CD14-positive monocyte (primary cell): ENCODE measurements at regions not wholly inside any gene's neighbourhood (a gene's known extent, or its start where the extent isn't known, plus 50 kb on each side); places are given as distances from the start of the nearest gene placed in this dataset.

Source experiments
- DNase-seq, 3 donors: peaks; one replicate each; pipeline ENCODE4 v3.0.0-alpha.2; 2011 to 2022
- H2AFZ ChIP-seq: 2 replicates; pipeline ENCODE4 v1.6.0; 2012; ENCODE audit warnings: mild to moderate bottlenecking, low read depth, low read length, inconsistent platforms; ENCODE audit not compliant: insufficient read depth, poor library complexity, severe bottlenecking
- H3K27ac ChIP-seq, 2 donors: 1 replicate in 1 of 2; 2 replicates in 1 of 2; pipeline ENCODE4 v1.5.1; 2012 to 2013; ENCODE audit warnings: low read length in 2 of 2, control low read depth in 1 of 2, inconsistent platforms in 1 of 2, low read depth in 1 of 2, mild to moderate bottlenecking in 1 of 2
- H3K27me3 ChIP-seq, 2 donors: one replicate each; pipeline versions ENCODE4 v1.6.0 to v1.6.1; 2011 to 2013; ENCODE audit warnings: low read length in 2 of 2; ENCODE audit not compliant: control insufficient read depth in 2 of 2, insufficient read depth in 2 of 2
- H3K36me3 ChIP-seq, 2 donors: replicated peaks in 1 of 2; 1 replicate in 1 of 2; 2 replicates in 1 of 2; pipeline versions ENCODE4 v1.5.1 to v1.6.1; 2012 to 2013; ENCODE audit warnings: low read length in 2 of 2, control low read depth in 1 of 2, inconsistent platforms in 1 of 2, mild to moderate bottlenecking in 1 of 2; ENCODE audit not compliant: insufficient read depth in 2 of 2, control insufficient read depth in 1 of 2
- H3K4me1 ChIP-seq, 2 donors: 1 replicate in 1 of 2; 2 replicates in 1 of 2; pipeline versions ENCODE4 v1.5.1 to v1.6.1; 2012 to 2013; ENCODE audit warnings: low read length in 2 of 2, control low read depth in 1 of 2, inconsistent platforms in 1 of 2, mild to moderate bottlenecking in 1 of 2, moderate library complexity in 1 of 2; ENCODE audit not compliant: insufficient read depth in 2 of 2, control insufficient read depth in 1 of 2
- H3K4me2 ChIP-seq: replicated peaks from 2 replicates; pipeline ENCODE3; 2012; ENCODE audit warnings: low read length, moderate library complexity, mild to moderate bottlenecking; ENCODE audit not compliant: poor library complexity, severe bottlenecking; ENCODE audit errors: extremely low read depth
- H3K4me3 ChIP-seq, 3 experiments: fragments of 200-600 bp in 1 of 3; sonication (generic) in 1 of 3; replicated peaks in 1 of 3; 1 replicate in 2 of 3; 2 replicates in 1 of 3; pipeline ENCODE4 v1.5.1; 2011 to 2013; ENCODE audit warnings: low read length in 3 of 3, mild to moderate bottlenecking in 3 of 3, control low read depth in 2 of 3, low read depth in 2 of 3, inconsistent platforms in 1 of 3, moderate library complexity in 1 of 3
- H3K79me2 ChIP-seq: 2 replicates; pipeline ENCODE4 v1.6.0; 2012; ENCODE audit warnings: mild to moderate bottlenecking, control low read depth, inconsistent platforms, low read length, moderate library complexity; ENCODE audit not compliant: insufficient read depth
- H3K9ac ChIP-seq: 2 replicates; pipeline ENCODE4 v1.6.0; 2017; ENCODE audit warnings: low read length, mild to moderate bottlenecking; ENCODE audit not compliant: insufficient read depth, poor library complexity, severe bottlenecking
- H3K9me3 ChIP-seq, 2 donors: replicated peaks in 1 of 2; 1 replicate in 1 of 2; 2 replicates in 1 of 2; pipeline versions ENCODE4 v1.5.1 to v1.6.1; 2012 to 2013; ENCODE audit warnings: low read length in 2 of 2, control low read depth in 1 of 2; ENCODE audit not compliant: control insufficient read depth in 1 of 2, insufficient read depth in 1 of 2
- H4K20me1 ChIP-seq: 2 replicates; pipeline ENCODE4 v1.6.0; 2012; ENCODE audit warnings: mild to moderate bottlenecking, low read length, control low read depth, moderate library complexity; ENCODE audit not compliant: insufficient read depth
- H3K27ac Mint-ChIP-seq, 7 donors: one replicate each; pipeline ENCODE4 v1.8.0; 2020; ENCODE audit warnings: mild to moderate bottlenecking in 7 of 7, mixed read lengths in 7 of 7, moderate library complexity in 6 of 7, inconsistent platforms in 2 of 7
- H3K27me3 Mint-ChIP-seq, 3 donors: one replicate each; pipeline ENCODE4 v1.8.0; 2021 to 2022; ENCODE audit warnings: low read depth in 3 of 3, mild to moderate bottlenecking in 3 of 3, mixed read lengths in 3 of 3, moderate library complexity in 3 of 3, inconsistent platforms in 1 of 3
- H3K36me3 Mint-ChIP-seq, 2 donors: one replicate each; pipeline ENCODE4 v1.8.0; 2020; ENCODE audit warnings: mixed read lengths in 2 of 2, inconsistent platforms in 1 of 2, mild to moderate bottlenecking in 1 of 2
- H3K4me1 Mint-ChIP-seq: one replicate; pipeline ENCODE4 v1.8.0; 2020; ENCODE audit warnings: mild to moderate bottlenecking, mixed read lengths
- H3K4me3 Mint-ChIP-seq, 2 donors: one replicate each; pipeline ENCODE4 v1.8.0; 2020; ENCODE audit warnings: mild to moderate bottlenecking in 2 of 2, mixed read lengths in 2 of 2, moderate library complexity in 1 of 2
- H3K9me3 Mint-ChIP-seq, 7 donors: one replicate each; pipeline ENCODE4 v1.8.0; 2020 to 2022; ENCODE audit warnings: mixed read lengths in 7 of 7, mild to moderate bottlenecking in 6 of 7, moderate library complexity in 6 of 7, inconsistent platforms in 2 of 7
- CTCF ChIP-seq: fragments of 200-600 bp; IDR thresholded peaks from one replicate; pipeline ENCODE4 v1.8.0; 2022; ENCODE audit warnings: antibody characterized with exemption, mild to moderate bottlenecking
- WGBS: methylation state at CpG from one replicate; pipeline ENCODE4 v1.1.5; 2013; ENCODE audit warnings: missing lambda C conversion rate; ENCODE audit not compliant: insufficient coverage; 5-methylcytosine and 5-hydroxymethylcytosine counted together
- intact Hi-C, 2 donors: fragments of 100-400 bp; cut with micrococcal nuclease; formaldehyde crosslinking; loops; one replicate each; pipeline versions ENCODE4 v1.15.0 to v1.15.1; 2023

- Mint-ChIP-seq H3K27me3 (peaks cover 1 to 4% (median 3%) of the 10 kb centered on the region in 3 donors), H3K9me3 (no peaks in the 10 kb centered on the region), H3K36me3 (no peaks in the 10 kb centered on the region), H3K4me1 (no peaks in the 10 kb centered on the region), H3K27ac (no peak overlapping the region), H3K4me3 (no peak overlapping the region)
- no peak overlapping the region for H3K27ac ChIP-seq
- WGBS = 79% methylated on average over 4 of the region's 7 CpGs
- no peaks in the 10 kb centered on the region for H3K36me3 ChIP-seq
- H4K20me1 ChIP-seq = no peaks in the 10 kb centered on the region
- no peak overlapping the region for H3K9ac ChIP-seq
- no peaks in the 10 kb centered on the region for H3K79me2 ChIP-seq
- no peaks in the 10 kb centered on the region for H3K4me1 ChIP-seq
- H3K4me2 ChIP-seq = no peak overlapping the region
- no peak for TF ChIP-seq CTCF
- H2AFZ ChIP-seq = no peak overlapping the region
- intact Hi-C loops = no loop called here
- no peaks in the 10 kb centered on the region for H3K9me3 ChIP-seq
- H3K27me3 ChIP-seq = no peaks in the 10 kb centered on the region
- no peak overlapping the region for H3K4me3 ChIP-seq
- no peak for DNase-seq
These were observed 123.4 kb upstream of the CSF3R start for GRCh38 chr1:36605942-36606640.

DNA sequence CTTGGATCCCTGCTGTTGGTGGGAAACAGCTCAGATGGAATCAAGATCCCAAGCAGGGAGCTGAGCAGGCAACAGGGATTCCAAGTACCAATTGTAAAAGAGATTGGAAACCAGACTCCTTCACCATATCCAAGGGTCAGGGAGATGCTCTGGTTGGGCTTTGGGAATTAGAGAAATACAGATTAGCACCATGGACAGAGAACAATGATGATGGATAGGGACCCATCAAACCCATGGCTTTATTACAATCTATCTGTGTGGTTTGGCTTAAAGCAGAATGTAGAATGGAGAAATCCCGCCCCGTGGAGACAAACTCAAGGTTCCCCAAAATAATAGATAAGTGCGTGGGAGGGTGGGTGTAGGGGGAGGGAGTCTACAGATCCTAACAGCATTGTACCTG, 120.7 kb upstream of the CSF3R start:
- H3K27me3 Mint-ChIP-seq = peaks cover 2 to 6% (median 4%) of the 10 kb centered on the region in 3 donors
- H3K4me2 ChIP-seq = no peak overlapping the region
- H3K4me1 ChIP-seq = no peaks in the 10 kb centered on the region
- no peaks in the 10 kb centered on the region for H3K9me3 ChIP-seq
- DNase-seq = no peak
- H3K36me3 Mint-ChIP-seq = no peaks in the 10 kb centered on the region
- H3K4me3 Mint-ChIP-seq = no peak overlapping the region
- H3K4me3 ChIP-seq = no peak overlapping the region
- no peak overlapping the region for H3K27ac ChIP-seq
- H3K9ac ChIP-seq = no peak overlapping the region
- no peak overlapping the region for H2AFZ ChIP-seq
- no peaks in the 10 kb centered on the region for H4K20me1 ChIP-seq
- TF ChIP-seq CTCF = no peak
- H3K9me3 Mint-ChIP-seq = no peaks in the 10 kb centered on the region
- peak overlapping the region in 1 of 7 donors; percentile 77 for H3K27ac Mint-ChIP-seq
- peaks cover 4% of the 10 kb centered on the region for H3K4me1 Mint-ChIP-seq
- H3K79me2 ChIP-seq = no peaks in the 10 kb centered on the region
- intact Hi-C loops = no loop called here
- H3K27me3 ChIP-seq = peaks cover 0 to under 1% of the 10 kb centered on the region in 2 donors
- no CpG with 5 or more reads among the region's 3 CpGs for WGBS
- H3K36me3 ChIP-seq = no peaks in the 10 kb centered on the region
